ENCODE measurements at regions not wholly inside any gene's neighbourhood (a gene's known extent, or its start where the extent isn't known, plus 50 kb on each side); places are given as distances from the start of the nearest gene placed in this dataset.

DNA sequence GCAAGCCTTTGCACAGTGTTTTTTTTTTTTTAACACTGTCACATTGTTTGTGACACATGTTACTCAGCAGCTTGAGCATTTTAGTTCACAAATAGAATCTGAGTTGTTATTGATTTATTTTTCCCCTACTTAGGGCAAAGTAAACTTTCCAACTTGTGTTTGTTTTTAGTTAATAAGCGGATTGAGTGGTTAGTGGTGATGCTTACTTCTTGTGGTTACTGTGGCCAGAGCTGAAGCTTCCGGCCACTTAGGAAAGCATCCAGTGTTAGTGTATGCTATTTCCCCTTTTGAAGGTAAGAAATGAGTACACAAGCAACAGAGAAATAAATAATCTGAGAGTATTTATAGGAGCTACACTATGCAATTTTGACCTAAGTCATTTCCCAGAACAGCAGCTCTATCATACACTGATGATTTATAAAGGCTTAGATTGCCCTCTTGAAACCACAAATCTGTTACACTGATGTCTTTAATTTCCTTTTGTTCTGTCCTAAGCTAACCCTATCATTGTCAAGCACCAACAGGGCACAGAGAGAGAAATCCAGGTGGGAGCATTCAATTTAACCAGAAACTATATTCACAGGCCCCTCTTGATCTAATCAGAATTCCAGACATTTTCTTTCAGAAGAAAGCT is 2464.6 kb downstream of the PCDH7 start:
- Histone ChIP-seq H3K36me3 (ENCODE audit: control insufficient read depth in 2 of 3, insufficient read depth in 3 of 3, low read length in 3 of 3) (no peaks in the 10 kb centered on the region), H3K9ac (ENCODE audit: low read length in 3 of 3) (no peak overlapping the region), H3K9me3 (ENCODE audit: control insufficient read depth in 2 of 3, insufficient read depth in 1 of 3, low read length in 3 of 3) (peaks cover 0 to 2% (median 0%) of the 10 kb centered on the region in 3 donors), H3K27me3 (ENCODE audit: control insufficient read depth, insufficient read depth, low read length) (no peaks in the 10 kb centered on the region), H3K27ac (ENCODE audit: low read depth in 2 of 2, low read length in 2 of 2) (no peak overlapping the region), H3K4me1 (ENCODE audit: control insufficient read depth in 2 of 3, insufficient read depth in 2 of 3, low read depth in 1 of 3, low read length in 3 of 3) (no peaks in the 10 kb centered on the region), H3K4me3 (ENCODE audit: low read length in 3 of 3) (no peak overlapping the region)
- no peak for FAIRE-seq
- TF ChIP-seq, protein P1, sequence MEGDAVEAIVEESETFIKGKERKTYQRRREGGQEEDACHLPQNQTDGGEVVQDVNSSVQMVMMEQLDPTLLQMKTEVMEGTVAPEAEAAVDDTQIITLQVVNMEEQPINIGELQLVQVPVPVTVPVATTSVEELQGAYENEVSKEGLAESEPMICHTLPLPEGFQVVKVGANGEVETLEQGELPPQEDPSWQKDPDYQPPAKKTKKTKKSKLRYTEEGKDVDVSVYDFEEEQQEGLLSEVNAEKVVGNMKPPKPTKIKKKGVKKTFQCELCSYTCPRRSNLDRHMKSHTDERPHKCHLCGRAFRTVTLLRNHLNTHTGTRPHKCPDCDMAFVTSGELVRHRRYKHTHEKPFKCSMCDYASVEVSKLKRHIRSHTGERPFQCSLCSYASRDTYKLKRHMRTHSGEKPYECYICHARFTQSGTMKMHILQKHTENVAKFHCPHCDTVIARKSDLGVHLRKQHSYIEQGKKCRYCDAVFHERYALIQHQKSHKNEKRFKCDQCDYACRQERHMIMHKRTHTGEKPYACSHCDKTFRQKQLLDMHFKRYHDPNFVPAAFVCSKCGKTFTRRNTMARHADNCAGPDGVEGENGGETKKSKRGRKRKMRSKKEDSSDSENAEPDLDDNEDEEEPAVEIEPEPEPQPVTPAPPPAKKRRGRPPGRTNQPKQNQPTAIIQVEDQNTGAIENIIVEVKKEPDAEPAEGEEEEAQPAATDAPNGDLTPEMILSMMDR (IDR thresholded peaks at IDR 0.05; ENCODE audit: borderline replicate concordance, extremely low read depth, insufficient read depth) = no peak
- peak in 1 of 5 donors; percentile 7 for DNase-seq
- intact Hi-C loops (cut with DNase I) = no loop called here

DNA sequence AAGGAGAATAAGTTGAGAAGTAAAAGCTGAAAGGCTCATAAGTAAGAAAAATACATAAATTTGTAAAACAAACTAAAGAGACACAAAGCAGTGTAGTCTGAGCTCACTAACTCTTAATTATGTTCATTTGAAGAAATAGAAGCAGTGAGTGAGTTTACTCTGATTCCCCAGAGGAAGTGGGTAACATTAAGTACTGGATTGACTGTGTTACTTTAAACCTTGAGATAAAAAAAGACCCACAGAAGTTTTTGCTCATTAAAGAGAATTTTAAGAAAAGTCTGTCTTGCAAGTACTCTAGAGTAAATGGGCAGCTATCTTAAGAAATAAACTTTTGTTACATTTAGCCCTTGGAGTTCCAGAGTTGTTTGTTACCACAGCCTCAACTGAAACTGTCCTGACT is 2466.9 kb downstream of the PCDH7 start:
- DNase-seq (no peak), FAIRE-seq (no peak)
- intact Hi-C loops (cut with DNase I) = no loop called here
- no peaks in the 10 kb centered on the region for H3K27me3 ChIP-seq (ENCODE audit: control insufficient read depth, insufficient read depth, low read length)
- H3K36me3 ChIP-seq (ENCODE audit: control insufficient read depth in 2 of 3, insufficient read depth in 3 of 3, low read length in 3 of 3) = no peaks in the 10 kb centered on the region
- TF ChIP-seq, protein P1 (IDR thresholded peaks at IDR 0.05; ENCODE audit: borderline replicate concordance, extremely low read depth, insufficient read depth) = no peak
- no peaks in the 10 kb centered on the region for H3K4me1 ChIP-seq (ENCODE audit: control insufficient read depth in 2 of 3, insufficient read depth in 2 of 3, low read depth in 1 of 3, low read length in 3 of 3)
- no peak overlapping the region for H3K4me3 ChIP-seq (ENCODE audit: low read length in 3 of 3)
- peaks cover 0 to 2% (median 0%) of the 10 kb centered on the region in 3 donors for H3K9me3 ChIP-seq (ENCODE audit: control insufficient read depth in 2 of 3, insufficient read depth in 1 of 3, low read length in 3 of 3)
- no peak overlapping the region for H3K27ac ChIP-seq (ENCODE audit: low read depth in 2 of 2, low read length in 2 of 2)
- no peak overlapping the region for H3K9ac ChIP-seq (ENCODE audit: low read length in 3 of 3)

DNA sequence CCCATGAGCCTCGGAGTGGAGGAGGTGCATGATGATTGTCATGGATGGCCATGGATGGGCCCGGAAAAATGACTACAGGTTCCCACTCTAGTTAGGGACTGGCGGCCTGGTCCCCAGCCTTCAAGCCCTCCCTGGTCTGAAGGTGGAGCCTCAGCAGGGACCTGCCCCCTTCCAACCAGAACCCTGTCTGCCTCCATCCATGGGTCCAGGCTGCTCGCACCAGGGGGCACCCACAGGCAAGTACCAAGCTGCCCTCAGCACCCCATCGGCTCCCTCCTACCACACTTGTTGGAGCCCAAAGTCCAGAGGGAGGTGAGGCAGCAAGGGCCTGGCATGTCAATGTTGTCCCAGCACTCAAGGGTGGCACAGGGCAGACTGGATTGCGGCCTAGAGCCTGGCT is 2468.6 kb downstream of the PCDH7 start:
- Histone ChIP-seq H3K27ac (ENCODE audit: low read depth in 2 of 2, low read length in 2 of 2) (no peak overlapping the region), H3K27me3 (ENCODE audit: control insufficient read depth, insufficient read depth, low read length) (no peaks in the 10 kb centered on the region), H3K4me3 (ENCODE audit: low read length in 3 of 3) (no peak overlapping the region), H3K4me1 (ENCODE audit: control insufficient read depth in 2 of 3, insufficient read depth in 2 of 3, low read depth in 1 of 3, low read length in 3 of 3) (no peaks in the 10 kb centered on the region), H3K9me3 (ENCODE audit: control insufficient read depth in 2 of 3, insufficient read depth in 1 of 3, low read length in 3 of 3) (no peaks in the 10 kb centered on the region), H3K9ac (ENCODE audit: low read length in 3 of 3) (no peak overlapping the region), H3K36me3 (ENCODE audit: control insufficient read depth in 2 of 3, insufficient read depth in 3 of 3, low read length in 3 of 3) (no peaks in the 10 kb centered on the region)
- DNase-seq (no peak), FAIRE-seq (no peak)
- intact Hi-C loops (cut with DNase I) = no loop called here
- TF ChIP-seq, protein P1 (IDR thresholded peaks at IDR 0.05; ENCODE audit: borderline replicate concordance, extremely low read depth, insufficient read depth) = no peak

DNA sequence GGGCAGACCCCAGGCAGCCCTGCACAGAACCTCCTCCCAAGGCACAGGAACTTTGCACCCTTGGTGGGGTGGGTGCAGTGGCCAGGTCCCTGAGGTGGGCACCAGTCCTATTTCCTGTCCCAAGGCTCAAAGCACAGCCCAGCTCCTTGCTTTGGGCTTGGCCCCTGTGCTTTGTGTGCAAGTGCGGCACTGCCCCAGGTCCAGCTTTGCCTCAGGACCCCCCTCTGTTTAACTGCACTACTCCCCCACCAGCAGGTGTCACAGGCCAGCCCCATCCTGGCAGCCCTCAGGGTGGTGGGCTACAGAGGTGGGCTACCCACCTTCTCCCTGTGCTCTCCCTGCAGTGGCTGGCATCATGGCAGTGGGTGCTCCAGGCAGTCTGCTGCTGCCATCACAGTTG is 2469.0 kb downstream of the PCDH7 start:
- Histone ChIP-seq H3K27me3 (ENCODE audit: control insufficient read depth, insufficient read depth, low read length) (no peaks in the 10 kb centered on the region), H3K4me1 (ENCODE audit: control insufficient read depth in 2 of 3, insufficient read depth in 2 of 3, low read depth in 1 of 3, low read length in 3 of 3) (no peaks in the 10 kb centered on the region), H3K27ac (ENCODE audit: low read depth in 2 of 2, low read length in 2 of 2) (no peak overlapping the region), H3K9me3 (ENCODE audit: control insufficient read depth in 2 of 3, insufficient read depth in 1 of 3, low read length in 3 of 3) (no peaks in the 10 kb centered on the region), H3K4me3 (ENCODE audit: low read length in 3 of 3) (no peak overlapping the region), H3K9ac (ENCODE audit: low read length in 3 of 3) (no peak overlapping the region), H3K36me3 (ENCODE audit: control insufficient read depth in 2 of 3, insufficient read depth in 3 of 3, low read length in 3 of 3) (no peaks in the 10 kb centered on the region)
- intact Hi-C loops (cut with DNase I) = no loop called here
- DNase-seq (no peak), FAIRE-seq (no peak)
- TF ChIP-seq, protein P1 (IDR thresholded peaks at IDR 0.05; ENCODE audit: borderline replicate concordance, extremely low read depth, insufficient read depth) = no peak

Data from kidney (tissue), 13 donors.